A549 (cell line): ENCODE measurements at regions not wholly inside any gene's neighbourhood (a gene's known extent, or its start where the extent isn't known, plus 50 kb on each side); places are given as distances from the start of the nearest gene placed in this dataset.

ENCODE experiments used
- CTCF ChIP-seq: fragments of >200 bp; sonication (Bioruptor Twin); formaldehyde crosslinking; IDR thresholded peaks from 3 replicates; pipeline ENCODE4 v1.5.1; 2016
- EP300 ChIP-seq, 2 experiments: fragments of >200 bp; sonication (Bioruptor Twin); formaldehyde crosslinking; IDR thresholded peaks; 2 replicates in 1 of 2; 3 replicates in 1 of 2; pipeline ENCODE4 v1.6.1; 2016 to 2017
- ESRRA ChIP-seq: fragments of 150-350 bp; IDR thresholded peaks from 2 replicates; pipeline ENCODE4 v1.6.1; 2014; ENCODE audit warnings: mild to moderate bottlenecking, low read length, borderline replicate concordance

- no peak for TF ChIP-seq CTCF
- TF ChIP-seq ESRRA, result no peak
- no peak for TF ChIP-seq EP300 (IDR thresholded peaks at IDR 0.05)
Observed at GRCh38 chr9:22722492-22722891, 275.9 kb downstream of the DMRTA1 start.
